GM23338 (cell line): ENCODE measurements at regions not wholly inside any gene's neighbourhood (a gene's known extent, or its start where the extent isn't known, plus 50 kb on each side); places are given as distances from the start of the nearest gene placed in this dataset.

Source experiments
- ATAC-seq: fragments of 200-7000 bp; cut with Tn5 transposase; 3 replicates; pipeline ENCODE4 v1.9.1; 2020
- DNase-seq: peaks from one replicate; pipeline ENCODE4 v3.0.0-alpha.2; 2015; ENCODE audit warnings: low spot score
- H2AFZ ChIP-seq: fragments of 200-600 bp; sonication (generic); 2 replicates; pipeline ENCODE4 v1.8.0; 2016; ENCODE audit warnings: antibody characterized with exemption, mild to moderate bottlenecking, moderate library complexity
- H3F3A ChIP-seq: fragments of 200-600 bp; sonication (generic); replicated peaks from 2 replicates; pipeline ENCODE4 v1.8.0; 2017; ENCODE audit warnings: antibody characterized with exemption, mixed run types, low read depth
- H3K27ac ChIP-seq: fragments of 200-600 bp; sonication (generic); 2 replicates; pipeline ENCODE4 v1.6.1; 2016; ENCODE audit warnings: low read depth
- H3K27me3 ChIP-seq: fragments of 200-600 bp; sonication (generic); 2 replicates; pipeline ENCODE4 v1.8.0; 2016; ENCODE audit warnings: mild to moderate bottlenecking, mixed run types, moderate library complexity; ENCODE audit not compliant: insufficient read depth
- H3K36me3 ChIP-seq: fragments of 200-600 bp; sonication (generic); 2 replicates; pipeline ENCODE4 v1.8.0; 2016; ENCODE audit warnings: mild to moderate bottlenecking; ENCODE audit not compliant: insufficient read depth
- H3K4me1 ChIP-seq: fragments of 200-600 bp; sonication (generic); 2 replicates; pipeline ENCODE4 v1.8.0; 2016; ENCODE audit warnings: mild to moderate bottlenecking, moderate library complexity; ENCODE audit not compliant: insufficient read depth
- H3K4me2 ChIP-seq: fragments of 200-600 bp; sonication (generic); 2 replicates; pipeline ENCODE4 v1.7.1; 2017; ENCODE audit warnings: mixed run types
- H3K4me3 ChIP-seq: fragments of 200-600 bp; sonication (generic); 2 replicates; pipeline ENCODE4 v1.6.1; 2016; ENCODE audit warnings: mixed run types
- H3K79me2 ChIP-seq: fragments of 200-600 bp; sonication (generic); replicated peaks from 2 replicates; pipeline ENCODE4 v1.8.0; 2017; ENCODE audit warnings: mild to moderate bottlenecking; ENCODE audit not compliant: insufficient read depth
- H3K9me2 ChIP-seq: fragments of 200-600 bp; sonication (generic); 2 replicates; pipeline ENCODE4 v1.8.0; 2017; ENCODE audit not compliant: insufficient read depth
- H4K20me1 ChIP-seq: fragments of 200-600 bp; sonication (generic); replicated peaks from 2 replicates; pipeline ENCODE4 v1.8.0; 2017; ENCODE audit warnings: mild to moderate bottlenecking; ENCODE audit not compliant: insufficient read depth
- H3K27ac Mint-ChIP-seq: 2 replicates; pipeline ENCODE4 v1.8.0; 2020; ENCODE audit warnings: inconsistent platforms, mild to moderate bottlenecking, moderate library complexity, mixed read lengths
- H3K27me3 Mint-ChIP-seq: 3 replicates; pipeline ENCODE4 v1.8.0; 2022; ENCODE audit warnings: low read depth, mild to moderate bottlenecking, moderate library complexity, mixed read lengths, inconsistent platforms; ENCODE audit not compliant: insufficient read depth, poor library complexity
- H3K36me3 Mint-ChIP-seq: 3 replicates; pipeline ENCODE4 v1.8.0; 2021; ENCODE audit warnings: low read depth, mild to moderate bottlenecking, inconsistent platforms, moderate library complexity, mixed read lengths
- H3K4me1 Mint-ChIP-seq: 3 replicates; pipeline ENCODE4 v1.8.0; 2020; ENCODE audit warnings: mild to moderate bottlenecking, inconsistent platforms, mixed read lengths
- H3K4me3 Mint-ChIP-seq: 3 replicates; pipeline ENCODE4 v1.8.0; 2021; ENCODE audit warnings: moderate library complexity, mild to moderate bottlenecking, inconsistent platforms, mixed read lengths
- H3K9me3 Mint-ChIP-seq: 3 replicates; pipeline ENCODE4 v1.8.0; 2020; ENCODE audit warnings: moderate library complexity, mild to moderate bottlenecking, inconsistent platforms, mixed read lengths
- CREB1 ChIP-seq: fragments of 250-450 bp; sonication (Bioruptor Pico); IDR thresholded peaks from 2 replicates; pipeline ENCODE4 v1.5.0; 2020; ENCODE audit warnings: low read depth, mild to moderate bottlenecking, moderate library complexity
- EZH2 ChIP-seq: fragments of 200-600 bp; sonication (generic); IDR thresholded peaks from one replicate; pipeline ENCODE4 v1.8.0; 2017; ENCODE audit warnings: antibody characterized with exemption, mild to moderate bottlenecking, low read depth; ENCODE audit not compliant: unreplicated experiment
- EZH2phosphoT487 ChIP-seq: fragments of 200-600 bp; sonication (generic); IDR thresholded peaks from one replicate; pipeline ENCODE4 v1.8.1; 2018; ENCODE audit warnings: antibody characterized with exemption; ENCODE audit not compliant: unreplicated experiment
- JUNB ChIP-seq: IDR thresholded peaks from one replicate; pipeline ENCODE4 v1.6.1; 2016; ENCODE audit warnings: antibody characterized with exemption; ENCODE audit not compliant: unreplicated experiment
- NANOG ChIP-seq: IDR thresholded peaks from 2 replicates; pipeline ENCODE4 v1.6.1; 2016; ENCODE audit warnings: antibody characterized with exemption, borderline replicate concordance
- POLR2AphosphoS5 ChIP-seq: IDR thresholded peaks from 2 replicates; pipeline ENCODE4 v1.6.1; 2016; ENCODE audit warnings: antibody characterized with exemption, low read depth
- ZNF114 ChIP-seq: fragments of 250-450 bp; sonication (Bioruptor Pico); IDR thresholded peaks from 2 replicates; pipeline ENCODE4 v1.5.0; 2020; ENCODE audit warnings: mild to moderate bottlenecking, moderate library complexity
- ZNF331 ChIP-seq: fragments of 250-450 bp; sonication (Bioruptor Pico); IDR thresholded peaks from 2 replicates; pipeline ENCODE4 v1.5.0; 2020; ENCODE audit warnings: low read depth, mild to moderate bottlenecking, moderate library complexity
- TF ChIP-seq, protein P1 (sequence below): IDR thresholded peaks from one replicate; pipeline ENCODE4 v1.6.1; 2018; ENCODE audit warnings: antibody characterized with exemption; ENCODE audit not compliant: unreplicated experiment
- TF ChIP-seq, protein P2 (sequence below): IDR thresholded peaks from 2 replicates; pipeline ENCODE4 v1.6.1; 2016; ENCODE audit warnings: antibody characterized with exemption
- TF ChIP-seq, protein P3 (sequence below), 2 experiments: fragments of 200-600 bp in 1 of 2; sonication (generic) in 1 of 2; conservative IDR thresholded peaks; 2 replicates each; pipeline versions ENCODE4 v1.5.1 to v1.6.1; 2016 to 2017; ENCODE audit warnings: antibody characterized with exemption in 2 of 2, low read depth in 2 of 2, mild to moderate bottlenecking in 2 of 2, moderate library complexity in 1 of 2

DNA sequence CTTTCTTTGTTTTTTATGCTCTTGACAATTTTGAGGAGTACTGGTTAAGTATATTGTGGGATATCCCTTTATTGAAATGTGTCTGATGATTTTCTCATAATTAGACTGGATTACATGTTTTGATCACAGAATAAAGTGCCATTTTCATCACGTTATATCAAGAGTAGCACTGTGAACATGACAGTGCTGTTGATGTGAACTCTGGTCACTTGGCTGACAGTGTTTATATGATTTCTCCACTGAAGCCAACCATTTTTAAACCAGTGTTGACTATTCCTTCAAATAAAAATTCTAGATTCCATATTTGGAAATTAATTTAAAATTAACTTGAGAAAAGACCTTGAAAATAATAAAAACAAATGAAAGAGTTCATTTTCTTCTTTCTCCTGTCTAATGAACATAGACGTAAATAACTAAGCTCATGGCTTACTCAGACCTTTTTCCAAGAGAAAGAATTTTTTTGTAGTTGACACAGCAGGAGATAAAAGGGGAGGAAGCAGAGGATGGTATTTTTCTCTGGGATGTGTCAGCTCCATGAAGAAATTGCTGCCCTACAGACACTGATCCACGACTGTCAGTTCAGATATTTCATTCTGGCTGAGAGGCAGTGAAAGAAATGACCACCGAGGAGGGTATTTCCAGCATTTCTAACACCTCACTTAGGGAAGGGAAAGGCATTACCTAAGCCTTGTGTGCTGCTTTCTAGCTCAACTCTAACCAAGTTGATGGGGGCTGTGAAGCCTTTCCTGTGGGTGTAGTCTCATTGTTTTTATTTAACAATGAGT is 150.9 kb upstream of the ANK2 start:
- peaks cover 71% of the 10 kb centered on the region for H3K4me1 Mint-ChIP-seq
- H3K27ac Mint-ChIP-seq, result no peak overlapping the region
- H3K9me3 Mint-ChIP-seq, result no peaks in the 10 kb centered on the region; the same call in 2 of the 3 replicates
- H3K4me1 ChIP-seq, result peaks cover 45% of the 10 kb centered on the region
- no peaks in the 10 kb centered on the region for H3K36me3 Mint-ChIP-seq
- H3K79me2 ChIP-seq, result no peaks in the 10 kb centered on the region; the same call in 1 of the 2 replicates
- H3K27me3 ChIP-seq, result no peaks in the 10 kb centered on the region
- H3K4me3 Mint-ChIP-seq, result no peak overlapping the region
- no peaks in the 10 kb centered on the region for H3F3A ChIP-seq
- no peak overlapping the region for H3K4me3 ChIP-seq
- ATAC-seq (peak; percentile 49), DNase-seq (peak; percentile 36)
- H2AFZ ChIP-seq, result no peak overlapping the region
- no peaks in the 10 kb centered on the region for H3K36me3 ChIP-seq
- no peaks in the 10 kb centered on the region for H3K9me2 ChIP-seq
- TF ChIP-seq ZNF331 (no peak), ZNF114 (CRISPR knock-in tag) (no peak), EZH2 (no peak), NANOG (no peak), POLR2AphosphoS5 (no peak), JUNB (no peak), EZH2phosphoT487 (no peak), CREB1 (CRISPR knock-in tag) (no peak)
- TF ChIP-seq, protein P1, sequence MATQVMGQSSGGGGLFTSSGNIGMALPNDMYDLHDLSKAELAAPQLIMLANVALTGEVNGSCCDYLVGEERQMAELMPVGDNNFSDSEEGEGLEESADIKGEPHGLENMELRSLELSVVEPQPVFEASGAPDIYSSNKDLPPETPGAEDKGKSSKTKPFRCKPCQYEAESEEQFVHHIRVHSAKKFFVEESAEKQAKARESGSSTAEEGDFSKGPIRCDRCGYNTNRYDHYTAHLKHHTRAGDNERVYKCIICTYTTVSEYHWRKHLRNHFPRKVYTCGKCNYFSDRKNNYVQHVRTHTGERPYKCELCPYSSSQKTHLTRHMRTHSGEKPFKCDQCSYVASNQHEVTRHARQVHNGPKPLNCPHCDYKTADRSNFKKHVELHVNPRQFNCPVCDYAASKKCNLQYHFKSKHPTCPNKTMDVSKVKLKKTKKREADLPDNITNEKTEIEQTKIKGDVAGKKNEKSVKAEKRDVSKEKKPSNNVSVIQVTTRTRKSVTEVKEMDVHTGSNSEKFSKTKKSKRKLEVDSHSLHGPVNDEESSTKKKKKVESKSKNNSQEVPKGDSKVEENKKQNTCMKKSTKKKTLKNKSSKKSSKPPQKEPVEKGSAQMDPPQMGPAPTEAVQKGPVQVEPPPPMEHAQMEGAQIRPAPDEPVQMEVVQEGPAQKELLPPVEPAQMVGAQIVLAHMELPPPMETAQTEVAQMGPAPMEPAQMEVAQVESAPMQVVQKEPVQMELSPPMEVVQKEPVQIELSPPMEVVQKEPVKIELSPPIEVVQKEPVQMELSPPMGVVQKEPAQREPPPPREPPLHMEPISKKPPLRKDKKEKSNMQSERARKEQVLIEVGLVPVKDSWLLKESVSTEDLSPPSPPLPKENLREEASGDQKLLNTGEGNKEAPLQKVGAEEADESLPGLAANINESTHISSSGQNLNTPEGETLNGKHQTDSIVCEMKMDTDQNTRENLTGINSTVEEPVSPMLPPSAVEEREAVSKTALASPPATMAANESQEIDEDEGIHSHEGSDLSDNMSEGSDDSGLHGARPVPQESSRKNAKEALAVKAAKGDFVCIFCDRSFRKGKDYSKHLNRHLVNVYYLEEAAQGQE, result no peak
- TF ChIP-seq, protein P2, sequence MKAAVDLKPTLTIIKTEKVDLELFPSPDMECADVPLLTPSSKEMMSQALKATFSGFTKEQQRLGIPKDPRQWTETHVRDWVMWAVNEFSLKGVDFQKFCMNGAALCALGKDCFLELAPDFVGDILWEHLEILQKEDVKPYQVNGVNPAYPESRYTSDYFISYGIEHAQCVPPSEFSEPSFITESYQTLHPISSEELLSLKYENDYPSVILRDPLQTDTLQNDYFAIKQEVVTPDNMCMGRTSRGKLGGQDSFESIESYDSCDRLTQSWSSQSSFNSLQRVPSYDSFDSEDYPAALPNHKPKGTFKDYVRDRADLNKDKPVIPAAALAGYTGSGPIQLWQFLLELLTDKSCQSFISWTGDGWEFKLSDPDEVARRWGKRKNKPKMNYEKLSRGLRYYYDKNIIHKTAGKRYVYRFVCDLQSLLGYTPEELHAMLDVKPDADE, result no peak
- TF ChIP-seq, protein P3, sequence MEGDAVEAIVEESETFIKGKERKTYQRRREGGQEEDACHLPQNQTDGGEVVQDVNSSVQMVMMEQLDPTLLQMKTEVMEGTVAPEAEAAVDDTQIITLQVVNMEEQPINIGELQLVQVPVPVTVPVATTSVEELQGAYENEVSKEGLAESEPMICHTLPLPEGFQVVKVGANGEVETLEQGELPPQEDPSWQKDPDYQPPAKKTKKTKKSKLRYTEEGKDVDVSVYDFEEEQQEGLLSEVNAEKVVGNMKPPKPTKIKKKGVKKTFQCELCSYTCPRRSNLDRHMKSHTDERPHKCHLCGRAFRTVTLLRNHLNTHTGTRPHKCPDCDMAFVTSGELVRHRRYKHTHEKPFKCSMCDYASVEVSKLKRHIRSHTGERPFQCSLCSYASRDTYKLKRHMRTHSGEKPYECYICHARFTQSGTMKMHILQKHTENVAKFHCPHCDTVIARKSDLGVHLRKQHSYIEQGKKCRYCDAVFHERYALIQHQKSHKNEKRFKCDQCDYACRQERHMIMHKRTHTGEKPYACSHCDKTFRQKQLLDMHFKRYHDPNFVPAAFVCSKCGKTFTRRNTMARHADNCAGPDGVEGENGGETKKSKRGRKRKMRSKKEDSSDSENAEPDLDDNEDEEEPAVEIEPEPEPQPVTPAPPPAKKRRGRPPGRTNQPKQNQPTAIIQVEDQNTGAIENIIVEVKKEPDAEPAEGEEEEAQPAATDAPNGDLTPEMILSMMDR (conservative IDR thresholded peaks at IDR 0.05; ENCODE audit: low read depth in 2 of 2), result no peak
- peak overlapping the region; percentile 12; the same call in 1 of the 2 replicates for H3K27ac ChIP-seq
- 0 out of 2 replicates have a peak overlapping the region, but pooled peaks have one; percentile 14 for H3K4me2 ChIP-seq
- H4K20me1 ChIP-seq, result no peaks in the 10 kb centered on the region
- peaks cover 4% of the 10 kb centered on the region for H3K27me3 Mint-ChIP-seq
